Forelimb muscle (tissue), 1 donor: ENCODE measurements at regions not wholly inside any gene's neighbourhood (a gene's known extent, or its start where the extent isn't known, plus 50 kb on each side); places are given as distances from the start of the nearest gene placed in this dataset.

Experiments used
- DNase-seq: peaks from one replicate; pipeline ENCODE4 v3.0.0-alpha.2; 2013; ENCODE audit warnings: low read depth

DNA sequence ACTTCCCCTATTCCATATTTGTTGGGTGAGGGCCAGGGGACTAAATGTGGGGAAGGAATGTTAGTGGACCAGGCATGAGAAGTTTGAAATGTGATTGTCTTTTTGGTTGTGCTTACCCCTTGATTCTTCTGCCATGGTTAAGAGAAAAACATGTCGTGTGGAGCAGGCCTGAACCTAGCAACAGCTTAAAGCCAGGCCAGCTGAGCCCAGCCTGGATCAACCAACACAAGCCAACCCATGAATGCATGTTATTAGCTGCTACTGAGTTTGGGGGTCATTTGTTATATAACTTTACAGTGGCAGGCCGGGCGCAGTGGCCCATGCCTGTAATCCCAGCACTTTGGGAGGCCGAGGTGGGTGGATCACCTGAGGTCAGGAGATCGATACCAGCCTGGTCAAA lies 52.4 kb upstream of the TRIO start:
- no peak for DNase-seq

DNA sequence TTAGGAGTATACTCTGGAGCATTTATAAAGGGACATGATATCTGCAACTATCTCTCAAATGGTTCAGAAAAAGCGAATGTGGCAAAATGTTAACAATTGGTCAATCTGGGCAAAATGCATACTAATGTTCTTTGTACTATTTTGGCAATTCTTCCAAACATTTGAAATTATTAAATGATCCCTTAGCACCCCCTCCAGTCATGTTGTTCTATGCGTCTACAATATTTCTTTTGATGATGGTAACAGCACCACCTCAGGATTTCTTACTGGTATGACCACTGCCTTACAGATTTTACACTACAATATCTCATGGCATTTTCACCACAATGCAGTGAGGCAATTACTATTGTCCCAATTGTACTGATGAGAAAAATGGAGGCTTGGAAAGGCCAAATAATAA lies 52.9 kb upstream of the TRIO start:
- no peak for DNase-seq

DNA sequence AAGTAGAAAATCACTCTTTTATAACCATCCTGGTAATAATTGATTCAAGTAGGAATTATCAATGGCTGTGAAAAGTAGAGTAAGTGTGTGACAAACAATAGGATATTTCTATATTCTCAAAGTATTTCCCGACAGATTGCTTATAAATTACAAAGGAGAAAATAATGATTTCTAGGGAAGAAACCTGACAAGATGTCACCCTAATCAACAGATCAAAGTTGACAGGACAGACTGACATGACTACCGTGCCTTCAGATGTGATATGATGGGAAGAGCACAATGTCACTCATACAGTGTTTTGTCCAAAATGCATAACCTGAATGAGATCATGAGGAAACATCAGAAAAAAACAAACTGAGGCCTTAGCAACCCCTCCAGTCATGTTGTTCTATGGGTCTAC lies 53.9 kb upstream of the TRIO start:
- DNase-seq = no peak

DNA sequence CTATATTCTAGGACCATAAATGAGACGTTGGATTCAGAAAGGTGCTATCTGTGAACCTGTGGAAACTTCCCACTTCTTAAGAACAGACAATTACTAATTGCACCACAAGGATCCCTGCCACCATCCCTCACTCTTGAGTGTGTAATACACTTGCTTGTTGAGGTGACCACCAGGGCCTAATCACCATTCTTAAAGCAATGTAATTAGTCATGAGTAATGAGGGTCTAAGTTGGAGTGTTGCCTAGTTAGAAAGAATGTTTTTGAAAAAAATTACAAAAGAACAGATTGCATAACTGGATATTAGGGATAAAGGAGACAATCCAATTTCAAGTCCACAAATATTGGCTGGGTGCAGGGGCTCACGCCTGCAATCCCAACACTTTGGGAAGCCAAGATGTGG lies 56.9 kb upstream of the TRIO start:
- DNase-seq = no peak

DNA sequence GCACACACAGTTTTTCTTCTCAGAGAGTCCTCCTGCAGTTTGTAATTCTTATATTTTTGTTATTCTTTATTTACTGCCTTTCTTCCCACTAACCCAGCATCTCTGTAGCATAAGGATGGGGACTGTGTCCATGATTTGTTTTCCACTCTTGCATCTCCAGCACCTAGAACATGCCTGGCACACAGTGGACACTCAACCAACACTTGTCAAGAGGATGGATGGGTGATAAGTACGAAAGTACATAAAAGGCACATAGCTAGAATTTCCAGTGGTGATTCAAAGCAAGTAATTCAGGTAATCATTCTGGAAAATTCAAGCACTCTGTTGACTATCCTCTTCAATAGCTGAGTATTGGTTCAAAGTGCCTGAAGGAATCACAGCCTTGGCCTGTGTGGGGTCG lies 60.2 kb upstream of the TRIO start:
- no peak for DNase-seq

DNA sequence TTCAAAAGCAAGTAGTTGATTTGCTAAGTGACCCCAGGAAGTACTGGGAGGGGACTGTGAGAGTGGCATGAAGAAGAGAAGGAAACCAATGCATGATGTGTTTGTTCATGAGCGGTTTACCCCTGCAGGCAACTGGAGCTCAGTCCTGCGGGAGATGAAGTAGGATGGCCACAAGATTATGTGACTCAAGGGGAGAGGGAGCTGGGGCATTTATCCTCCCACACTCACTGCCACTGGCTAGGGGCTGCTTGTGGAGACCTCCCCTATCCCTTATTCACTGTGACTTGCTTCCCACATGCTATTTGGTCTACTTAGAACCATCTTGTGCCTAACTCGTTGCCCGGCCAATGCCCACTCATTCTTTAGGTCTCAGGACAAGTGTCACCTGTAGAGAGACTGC lies 60.6 kb upstream of the TRIO start:
- no peak for DNase-seq

DNA sequence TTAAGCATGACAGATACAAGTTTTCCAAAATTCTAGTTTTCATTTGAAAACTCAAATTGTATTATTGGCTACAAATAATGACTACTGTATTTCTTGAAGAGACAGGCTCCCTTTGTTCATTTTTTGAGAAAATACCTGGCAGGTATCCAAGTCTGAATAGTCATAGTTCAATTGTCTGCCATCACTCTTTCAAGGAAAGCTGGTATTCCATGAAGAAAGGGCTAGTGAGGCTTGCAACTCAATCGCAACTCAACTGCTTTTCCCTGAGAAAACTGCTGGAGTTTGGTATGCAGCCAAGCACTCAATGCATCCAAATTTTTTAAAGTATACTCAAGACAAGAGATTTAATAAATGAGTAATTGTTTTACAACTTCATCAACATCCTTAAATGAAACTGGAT lies 61.4 kb upstream of the TRIO start:
- DNase-seq = no peak

DNA sequence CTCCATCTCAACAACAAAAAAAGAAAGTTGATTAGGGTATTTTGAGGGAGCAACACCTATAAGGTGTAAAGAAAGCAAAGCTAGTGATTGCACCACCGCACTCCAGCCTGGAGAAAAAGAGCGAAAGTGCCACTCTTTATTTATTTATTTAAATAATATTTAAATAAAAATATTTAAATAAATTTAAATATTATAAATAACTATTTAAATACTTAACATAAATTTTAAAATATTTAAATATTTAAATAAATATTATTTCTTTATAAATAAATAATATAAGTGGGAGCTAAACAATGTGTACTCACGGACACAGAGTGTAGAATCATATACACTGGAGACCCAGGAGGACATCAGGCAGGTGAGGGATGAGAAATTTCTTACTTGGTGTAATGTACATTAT lies 64.4 kb upstream of the TRIO start:
- DNase-seq = no peak

DNA sequence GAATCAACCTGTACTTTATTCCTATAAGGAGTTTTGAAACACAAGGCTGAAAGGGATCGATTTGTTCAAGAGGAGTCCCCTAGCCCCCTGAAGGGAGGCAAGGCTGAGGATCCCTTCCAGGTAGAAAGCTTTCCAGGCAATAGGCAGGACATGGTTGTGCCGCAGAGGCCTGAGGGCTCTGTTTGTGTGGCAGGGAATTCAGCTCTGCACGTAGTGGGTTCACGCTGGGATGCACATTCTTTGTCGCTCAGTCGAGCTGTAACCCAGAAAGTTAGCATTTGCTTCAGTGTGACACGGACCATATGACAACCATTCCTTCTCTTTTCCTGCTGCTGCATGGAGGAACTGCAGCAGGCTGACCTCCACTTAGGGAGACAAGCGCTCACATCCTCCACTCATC lies 65.6 kb upstream of the TRIO start:
- no peak for DNase-seq

DNA sequence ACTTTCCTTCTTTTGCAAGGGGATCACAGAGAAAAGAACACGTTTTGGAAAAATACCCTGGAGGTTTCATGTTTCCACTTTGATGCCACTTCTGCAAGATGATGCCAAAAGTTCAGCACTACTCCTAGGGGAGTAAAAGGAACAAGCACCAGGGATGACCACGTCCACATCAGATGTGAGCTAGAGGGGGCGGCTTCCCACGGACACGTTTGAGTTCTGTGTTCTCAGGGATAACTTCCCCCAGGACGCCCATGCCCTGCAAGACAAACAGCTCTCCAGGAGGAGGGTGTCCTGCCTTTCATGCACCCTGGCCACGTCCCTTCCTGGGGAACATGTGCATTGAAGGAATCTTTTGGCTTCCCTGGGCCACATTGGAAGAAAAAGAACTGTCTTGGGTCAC lies 66.6 kb upstream of the TRIO start:
- DNase-seq = no peak

DNA sequence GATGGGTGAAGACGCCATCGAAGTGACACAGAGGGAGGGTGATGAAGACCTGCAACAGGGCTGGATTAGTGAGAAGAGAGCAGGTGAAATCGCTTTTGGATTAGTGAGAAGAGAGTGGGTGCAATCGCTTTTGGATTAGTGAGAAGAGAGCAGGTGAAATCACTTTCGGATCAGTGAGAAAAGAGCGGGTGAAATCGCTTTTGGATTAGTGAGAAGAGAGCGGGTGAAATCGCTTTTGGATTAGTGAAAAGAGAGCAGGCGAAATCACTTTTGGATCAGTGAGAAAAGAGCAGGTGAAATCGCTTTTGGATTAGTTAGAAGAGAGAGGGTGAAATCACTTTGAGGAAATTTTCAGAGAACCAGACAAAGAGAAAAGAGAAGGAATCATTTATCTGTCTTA lies 67.2 kb upstream of the TRIO start:
- no peak for DNase-seq

DNA sequence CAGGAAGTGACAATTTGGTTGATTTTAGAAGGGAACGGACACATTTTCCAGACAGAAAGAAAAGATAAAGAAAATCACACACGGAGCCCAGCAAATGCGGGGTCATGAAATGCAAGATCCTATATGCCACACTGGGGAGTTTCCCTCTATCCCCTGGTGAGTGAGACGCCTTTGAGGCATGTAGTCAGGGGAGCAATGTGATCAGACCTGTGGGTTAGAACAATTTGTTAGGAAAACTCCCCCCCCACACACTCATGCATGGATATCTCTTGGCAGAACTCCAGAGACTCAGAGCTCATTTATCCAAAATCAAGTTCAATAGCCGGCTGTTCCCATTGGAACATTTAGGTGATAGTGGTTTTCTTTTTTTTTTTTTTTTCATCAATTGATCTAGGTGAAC lies 71.7 kb upstream of the TRIO start:
- no peak for DNase-seq

DNA sequence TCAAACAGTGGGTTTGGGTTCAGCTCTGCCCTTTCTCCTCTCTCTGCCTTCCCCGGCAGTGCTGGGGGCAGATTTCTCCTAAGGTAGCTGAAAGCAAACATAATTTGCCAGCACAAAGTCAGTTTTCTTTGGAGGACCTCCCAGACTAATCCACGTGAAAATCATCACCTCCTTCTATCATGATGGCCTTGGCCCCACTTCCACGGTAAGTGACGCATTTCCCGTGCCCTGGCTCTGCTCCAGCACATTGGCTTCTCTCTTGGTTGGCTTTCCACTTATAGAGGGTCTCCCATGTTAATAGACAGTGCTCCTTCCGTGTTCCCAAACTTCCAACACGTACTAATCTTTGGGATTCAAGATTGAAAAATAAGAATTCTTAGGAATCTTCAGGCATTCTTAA lies 74.1 kb upstream of the TRIO start:
- no peak for DNase-seq

DNA sequence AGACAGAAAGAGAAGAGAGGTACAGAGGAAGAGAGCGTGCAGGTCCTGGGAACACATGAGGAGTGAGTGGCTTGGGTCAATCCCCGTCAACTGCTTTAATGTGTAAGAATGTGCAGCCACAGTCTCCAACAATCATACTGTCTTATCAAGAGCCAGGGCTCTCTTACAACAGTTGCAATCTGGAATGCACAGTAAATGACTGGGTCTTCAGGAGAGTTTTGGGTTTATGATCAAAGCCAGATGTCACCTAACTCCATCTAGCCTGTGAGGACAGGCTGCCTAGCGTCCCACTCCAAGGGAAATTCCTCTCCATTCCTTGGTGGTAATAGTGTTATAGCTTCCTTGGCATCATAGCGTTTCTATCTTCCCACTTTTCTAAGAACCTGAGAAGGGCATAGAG lies 75.0 kb upstream of the TRIO start:
- no peak for DNase-seq

DNA sequence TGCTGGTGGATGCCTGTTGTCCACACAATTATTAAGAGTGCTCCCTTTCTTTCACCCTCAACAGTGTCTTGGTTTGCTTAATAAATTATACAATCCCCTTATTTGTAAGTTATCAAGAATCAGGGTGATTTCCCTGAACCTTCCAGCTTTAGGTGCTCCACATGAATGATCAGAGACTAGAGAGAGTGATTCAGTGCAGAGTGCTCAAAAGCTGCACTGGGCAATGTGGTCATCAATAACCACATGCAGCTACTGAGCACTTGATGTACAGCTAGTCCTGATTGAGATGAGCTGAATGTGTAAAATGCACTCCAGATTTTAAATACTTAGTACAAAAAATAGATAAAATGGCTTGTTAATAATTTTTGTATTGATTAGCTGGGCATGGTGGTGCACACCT lies 76.8 kb upstream of the TRIO start:
- no peak for DNase-seq

DNA sequence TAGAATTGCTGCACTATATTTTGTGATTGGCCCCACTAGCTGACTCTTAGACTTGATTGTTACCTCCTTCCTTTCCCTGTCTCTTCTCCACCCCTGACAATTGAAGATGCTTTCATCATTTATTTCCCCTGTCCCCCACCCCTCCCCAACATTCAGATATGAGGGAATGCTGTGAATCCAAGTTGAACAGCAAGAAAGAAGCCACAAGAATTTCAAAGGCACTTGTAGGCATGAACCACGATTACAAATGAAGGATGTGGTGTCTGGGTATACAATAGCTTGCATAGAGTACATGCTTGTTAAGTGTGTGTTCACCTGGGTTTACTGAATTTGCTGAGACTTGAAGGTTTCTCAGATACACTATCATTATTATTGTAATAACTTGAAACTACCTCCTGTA lies 78.3 kb upstream of the TRIO start:
- no peak for DNase-seq

DNA sequence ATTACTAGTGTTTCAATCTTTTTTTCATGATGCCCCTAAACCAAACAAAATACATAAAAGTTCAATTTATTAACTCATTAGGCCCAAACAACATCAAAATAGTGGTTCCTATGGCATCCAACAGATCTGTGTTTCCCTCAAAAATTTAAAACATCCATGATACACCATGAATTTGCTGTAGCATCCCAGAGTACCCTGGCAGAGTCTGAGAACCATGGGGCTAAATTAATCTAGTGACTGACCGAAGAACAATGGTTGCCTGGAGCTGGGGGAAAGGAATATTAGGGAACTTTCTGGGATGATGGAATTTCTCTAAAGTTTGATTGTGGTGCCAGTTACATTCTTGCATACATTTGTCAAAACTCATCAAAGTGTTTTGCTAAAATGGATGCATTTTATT lies 79.5 kb upstream of the TRIO start:
- DNase-seq = no peak

DNA sequence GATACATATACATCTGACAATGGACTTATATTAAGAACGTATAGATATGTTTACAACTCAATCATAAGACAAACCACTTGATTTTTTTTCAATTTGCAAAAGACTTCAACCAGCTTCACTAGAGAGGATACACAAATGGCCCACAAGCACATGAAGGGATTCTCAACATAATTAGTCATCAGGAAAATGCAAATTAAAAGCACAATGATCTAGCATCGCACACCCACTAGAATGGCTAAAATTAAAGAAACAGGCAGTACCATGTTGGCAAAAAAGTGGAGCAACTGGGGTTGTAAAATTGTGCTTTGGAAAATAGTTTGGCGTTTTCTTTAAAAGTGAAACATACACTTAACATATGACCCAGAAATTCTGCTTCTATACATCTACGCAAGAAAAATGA lies 80.0 kb upstream of the TRIO start:
- DNase-seq = no peak

DNA sequence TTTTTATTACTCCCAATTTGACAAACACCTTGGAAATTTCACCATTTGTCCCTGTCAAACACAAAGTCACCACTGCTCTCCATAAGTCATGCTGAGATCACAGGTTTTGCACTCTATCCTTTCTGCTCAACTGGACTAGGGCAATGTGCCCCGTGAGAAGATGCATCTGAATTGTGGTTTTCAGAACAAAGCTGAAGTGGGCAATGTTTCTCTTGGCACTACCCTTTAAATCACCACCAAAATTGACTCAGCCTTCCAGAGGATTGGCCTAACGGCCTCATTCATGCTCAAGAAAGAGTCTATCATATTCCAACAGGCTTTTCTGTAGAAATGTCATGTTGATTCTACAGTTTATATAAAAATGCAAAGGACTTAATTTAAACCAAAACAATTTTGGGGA lies 81.0 kb upstream of the TRIO start:
- no peak for DNase-seq

DNA sequence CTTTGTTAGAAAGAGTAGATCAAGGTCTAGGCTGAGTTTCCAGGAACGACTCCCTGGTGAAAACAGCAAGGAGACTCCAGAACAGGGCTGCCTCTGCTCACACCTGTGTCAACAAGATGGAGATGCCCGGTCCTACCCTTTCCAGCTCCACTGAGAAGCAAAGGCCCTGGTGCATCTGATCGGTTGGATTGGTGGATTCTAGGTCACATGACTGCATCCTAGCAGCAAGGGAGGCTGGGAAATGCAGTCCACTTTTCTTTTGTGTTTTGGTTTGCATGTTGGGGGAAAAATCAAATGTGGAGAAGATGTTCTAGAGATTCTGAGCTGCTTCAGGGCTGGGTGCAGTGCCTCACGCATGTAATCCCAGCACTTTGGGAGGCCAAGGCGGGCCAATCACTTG lies 82.0 kb upstream of the TRIO start:
- no peak for DNase-seq

DNA sequence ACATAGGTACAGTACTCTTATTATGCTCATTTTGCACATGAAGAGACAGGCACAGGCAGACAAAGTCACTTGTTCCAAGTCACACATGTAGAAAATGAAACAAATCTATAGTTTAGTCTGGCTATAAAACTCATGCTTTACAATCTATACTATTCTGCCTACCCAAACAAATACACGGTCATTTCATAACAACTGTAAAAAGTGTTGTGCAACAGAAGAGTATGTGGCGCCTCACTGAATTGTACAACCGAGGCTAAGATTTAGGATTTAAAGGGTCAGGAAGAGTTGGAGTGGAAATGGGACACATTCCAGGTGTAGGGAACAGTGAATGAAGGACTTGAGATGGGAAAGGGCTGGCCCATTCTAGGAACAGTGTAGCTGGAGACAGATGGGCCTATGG lies 82.9 kb upstream of the TRIO start:
- no peak for DNase-seq

DNA sequence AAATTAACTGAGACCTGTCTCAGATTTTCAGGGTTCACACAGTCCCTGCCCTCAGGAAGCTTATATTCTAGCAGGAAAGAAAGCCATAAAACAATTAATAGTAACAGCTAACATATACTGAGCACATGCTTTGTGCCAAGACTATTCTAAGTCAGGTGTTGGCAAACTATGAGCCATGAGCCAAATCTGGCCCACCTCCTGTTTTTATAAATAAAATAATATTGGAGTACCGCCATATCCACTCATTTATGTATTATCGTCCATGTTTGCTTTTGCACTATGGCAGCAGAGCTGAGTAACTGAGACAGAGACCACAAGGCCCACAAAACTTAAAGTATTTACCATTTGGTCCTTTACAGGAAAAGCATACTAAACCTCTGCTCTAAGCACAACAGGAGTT lies 83.3 kb upstream of the TRIO start:
- no peak for DNase-seq

DNA sequence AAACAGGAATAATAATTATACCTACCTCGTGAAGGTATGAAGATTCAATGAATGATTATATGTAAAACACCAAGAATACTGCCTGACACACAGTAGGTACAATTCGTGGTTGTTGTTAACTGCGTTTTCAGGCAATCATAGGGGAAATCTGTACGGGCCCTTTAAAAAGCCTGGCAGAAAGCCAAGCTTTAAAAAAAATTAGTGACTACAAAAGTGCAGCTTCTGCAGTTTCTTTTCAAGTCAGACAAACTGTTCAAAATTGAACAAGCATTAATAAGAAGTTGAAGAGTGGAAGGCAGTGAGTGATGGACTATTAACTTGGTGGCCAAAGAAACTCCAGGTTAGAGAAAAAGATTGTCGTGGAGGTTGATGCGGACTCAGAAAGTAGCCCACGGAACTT lies 85.9 kb upstream of the TRIO start:
- no peak for DNase-seq

DNA sequence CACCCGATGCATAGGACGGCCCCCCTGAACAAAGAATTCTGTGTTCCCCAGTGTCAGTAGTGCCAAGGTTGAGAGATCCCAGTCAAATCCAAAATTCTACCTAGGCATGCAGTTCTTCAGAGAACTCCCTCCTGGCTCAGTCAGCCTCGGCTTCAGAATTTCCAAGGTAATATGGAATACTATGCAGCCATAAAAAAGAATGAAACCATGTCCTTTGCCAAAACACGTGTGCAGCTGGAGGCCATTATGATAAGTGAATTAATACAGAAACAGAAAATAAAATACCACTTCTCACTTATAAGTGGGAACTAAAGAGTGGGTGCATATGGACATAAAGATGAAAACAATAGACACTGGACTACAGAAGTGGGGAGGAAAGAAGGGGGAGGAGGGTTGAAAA lies 87.1 kb upstream of the TRIO start:
- DNase-seq = no peak
